Stromal cell of bone marrow (primary cell): ENCODE measurements at regions not wholly inside any gene's neighbourhood (a gene's known extent, or its start where the extent isn't known, plus 50 kb on each side); places are given as distances from the start of the nearest gene placed in this dataset.
A peak's percentile ranks its signal among the peaks of the same experiment; 100 is the strongest.

Source experiments
- DNase-seq: peaks from one replicate; pipeline ENCODE4 v3.0.0-alpha.2; 2012; ENCODE audit warnings: low read depth

- no peak for DNase-seq
These were observed 935.1 kb upstream of the MAP3K7 start for GRCh38 chr6:91521999-91522398.

- no peak for DNase-seq
These were observed 922.8 kb upstream of the MAP3K7 start for GRCh38 chr6:91509711-91510110.

GRCh38 chr6:91509039-91509438 is 922.2 kb upstream of the MAP3K7 start:
- DNase-seq, result no peak

GRCh38 chr6:91506509-91506908 is 919.6 kb upstream of the MAP3K7 start:
- no peak for DNase-seq

- no peak for DNase-seq
These were observed 918.3 kb upstream of the MAP3K7 start for GRCh38 chr6:91505199-91505598.

GRCh38 chr6:91501930-91502329 is 915.1 kb upstream of the MAP3K7 start:
- DNase-seq, result no peak

- DNase-seq, result no peak
These were observed 913.9 kb upstream of the MAP3K7 start for GRCh38 chr6:91500689-91501303.

- no peak for DNase-seq
These were observed 911.7 kb upstream of the MAP3K7 start for GRCh38 chr6:91498576-91498975.

GRCh38 chr6:91497770-91498169 is 910.9 kb upstream of the MAP3K7 start:
- no peak for DNase-seq

GRCh38 chr6:91490671-91491301 is 903.9 kb upstream of the MAP3K7 start:
- DNase-seq, result no peak

- DNase-seq, result no peak
These were observed 901.0 kb upstream of the MAP3K7 start for GRCh38 chr6:91487696-91488392.

GRCh38 chr6:91486200-91486599 is 899.3 kb upstream of the MAP3K7 start:
- DNase-seq, result no peak

GRCh38 chr6:91485047-91485446 is 898.2 kb upstream of the MAP3K7 start:
- no peak for DNase-seq

- DNase-seq, result no peak
These were observed 896.7 kb upstream of the MAP3K7 start for GRCh38 chr6:91483415-91484105.

- no peak for DNase-seq
These were observed 895.6 kb upstream of the MAP3K7 start for GRCh38 chr6:91482498-91482897.

- DNase-seq, result no peak
These were observed 893.5 kb upstream of the MAP3K7 start for GRCh38 chr6:91480402-91480801.

- no peak for DNase-seq
These were observed 890.8 kb upstream of the MAP3K7 start for GRCh38 chr6:91477688-91478087.

- peak; percentile 13 for DNase-seq
These were observed 889.1 kb upstream of the MAP3K7 start for GRCh38 chr6:91476000-91476399.

GRCh38 chr6:91465393-91465792 is 878.5 kb upstream of the MAP3K7 start:
- DNase-seq, result no peak

- no peak for DNase-seq
These were observed 877.8 kb upstream of the MAP3K7 start for GRCh38 chr6:91464718-91465117.

GRCh38 chr6:91464201-91464600 is 877.3 kb upstream of the MAP3K7 start:
- DNase-seq, result no peak

- no peak for DNase-seq
These were observed 875.4 kb upstream of the MAP3K7 start for GRCh38 chr6:91462241-91462640.
